PC-9 (cell line): ENCODE measurements at regions not wholly inside any gene's neighbourhood (a gene's known extent, or its start where the extent isn't known, plus 50 kb on each side); places are given as distances from the start of the nearest gene placed in this dataset.

Source experiments
- EZH2 ChIP-seq: fragments of 200-600 bp; sonication (generic); IDR thresholded peaks from 2 replicates; pipeline ENCODE4 v1.8.0; 2017; ENCODE audit warnings: antibody characterized with exemption, low read depth
- TF ChIP-seq, protein P1 (sequence below): fragments of 200-600 bp; sonication (generic); conservative IDR thresholded peaks from 2 replicates; pipeline ENCODE4 v1.6.1; 2017; ENCODE audit warnings: mixed run types, antibody characterized with exemption, mild to moderate bottlenecking, moderate library complexity

DNA sequence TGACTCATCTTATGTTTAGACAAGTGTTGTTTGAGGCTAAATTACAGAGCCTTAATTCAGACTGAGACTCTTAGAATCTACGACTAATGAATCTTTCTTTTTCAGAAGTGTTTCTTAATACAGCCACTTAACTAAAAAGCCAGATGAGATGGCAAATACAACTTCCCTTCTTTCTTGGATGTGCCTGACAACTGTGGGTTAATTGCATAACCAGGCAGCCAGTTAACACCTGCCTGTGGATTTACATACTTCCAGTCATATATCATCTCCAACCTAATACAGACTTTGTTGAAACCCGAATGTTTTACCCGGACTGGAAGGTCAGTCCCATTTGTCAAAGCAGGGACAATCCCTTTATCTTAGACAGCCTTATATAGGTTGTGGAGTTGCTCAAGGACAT lies 297.6 kb downstream of the VPS13C start:
- TF ChIP-seq, protein P1, sequence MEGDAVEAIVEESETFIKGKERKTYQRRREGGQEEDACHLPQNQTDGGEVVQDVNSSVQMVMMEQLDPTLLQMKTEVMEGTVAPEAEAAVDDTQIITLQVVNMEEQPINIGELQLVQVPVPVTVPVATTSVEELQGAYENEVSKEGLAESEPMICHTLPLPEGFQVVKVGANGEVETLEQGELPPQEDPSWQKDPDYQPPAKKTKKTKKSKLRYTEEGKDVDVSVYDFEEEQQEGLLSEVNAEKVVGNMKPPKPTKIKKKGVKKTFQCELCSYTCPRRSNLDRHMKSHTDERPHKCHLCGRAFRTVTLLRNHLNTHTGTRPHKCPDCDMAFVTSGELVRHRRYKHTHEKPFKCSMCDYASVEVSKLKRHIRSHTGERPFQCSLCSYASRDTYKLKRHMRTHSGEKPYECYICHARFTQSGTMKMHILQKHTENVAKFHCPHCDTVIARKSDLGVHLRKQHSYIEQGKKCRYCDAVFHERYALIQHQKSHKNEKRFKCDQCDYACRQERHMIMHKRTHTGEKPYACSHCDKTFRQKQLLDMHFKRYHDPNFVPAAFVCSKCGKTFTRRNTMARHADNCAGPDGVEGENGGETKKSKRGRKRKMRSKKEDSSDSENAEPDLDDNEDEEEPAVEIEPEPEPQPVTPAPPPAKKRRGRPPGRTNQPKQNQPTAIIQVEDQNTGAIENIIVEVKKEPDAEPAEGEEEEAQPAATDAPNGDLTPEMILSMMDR, result no peak
- TF ChIP-seq EZH2, result no peak
